ENCODE measurements at regions not wholly inside any gene's neighbourhood (a gene's known extent, or its start where the extent isn't known, plus 50 kb on each side); places are given as distances from the start of the nearest gene placed in this dataset.

DNA sequence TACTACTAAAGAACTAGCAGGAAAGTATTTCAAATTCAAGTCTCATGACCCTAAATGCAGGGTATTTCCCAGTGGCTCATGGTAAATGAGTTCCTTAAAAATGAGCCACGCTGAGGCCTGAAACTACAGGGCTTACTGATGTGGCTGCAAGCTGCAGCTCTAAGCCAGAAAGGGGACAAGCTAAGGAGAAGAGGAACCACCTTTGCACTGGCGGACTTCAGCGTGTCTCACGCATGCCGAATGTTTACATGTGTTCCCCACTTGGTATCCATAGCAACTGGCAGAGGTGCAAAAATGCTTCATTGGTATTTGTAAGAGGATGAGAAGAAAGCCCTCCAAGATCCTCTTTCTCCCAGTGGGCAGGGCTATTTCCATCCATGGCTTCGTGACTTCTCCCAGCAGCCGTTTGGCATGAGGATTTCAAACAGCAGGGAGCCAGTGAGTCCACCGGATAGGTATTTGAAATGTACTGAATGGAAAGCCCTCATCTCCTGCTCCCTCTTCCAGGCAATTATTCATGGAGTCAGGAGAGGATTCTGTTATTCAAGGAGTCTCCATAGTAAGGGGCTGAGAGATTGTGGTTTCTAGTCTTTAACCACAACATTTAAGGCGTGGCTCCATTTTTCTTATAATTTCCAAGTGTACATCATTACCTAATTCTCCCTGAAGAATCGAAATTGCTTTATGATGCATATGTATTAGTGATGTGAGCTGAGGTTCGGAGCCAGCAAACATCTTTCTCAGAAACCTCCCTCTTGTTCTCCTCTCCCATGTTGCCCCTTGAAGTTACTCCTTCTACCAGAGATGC, 55.3 kb upstream of the CD44 start:
- TF ChIP-seq, protein P1, sequence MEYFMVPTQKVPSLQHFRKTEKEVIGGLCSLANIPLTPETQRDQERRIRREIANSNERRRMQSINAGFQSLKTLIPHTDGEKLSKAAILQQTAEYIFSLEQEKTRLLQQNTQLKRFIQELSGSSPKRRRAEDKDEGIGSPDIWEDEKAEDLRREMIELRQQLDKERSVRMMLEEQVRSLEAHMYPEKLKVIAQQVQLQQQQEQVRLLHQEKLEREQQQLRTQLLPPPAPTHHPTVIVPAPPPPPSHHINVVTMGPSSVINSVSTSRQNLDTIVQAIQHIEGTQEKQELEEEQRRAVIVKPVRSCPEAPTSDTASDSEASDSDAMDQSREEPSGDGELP (CRISPR knock-in tag; IDR thresholded peaks at IDR 0.05; ENCODE audit: borderline replicate concordance): no peak
- no peak for TF ChIP-seq HMG20A (CRISPR knock-in tag; conservative IDR thresholded peaks at IDR 0.05)
- TF ChIP-seq, protein P2, sequence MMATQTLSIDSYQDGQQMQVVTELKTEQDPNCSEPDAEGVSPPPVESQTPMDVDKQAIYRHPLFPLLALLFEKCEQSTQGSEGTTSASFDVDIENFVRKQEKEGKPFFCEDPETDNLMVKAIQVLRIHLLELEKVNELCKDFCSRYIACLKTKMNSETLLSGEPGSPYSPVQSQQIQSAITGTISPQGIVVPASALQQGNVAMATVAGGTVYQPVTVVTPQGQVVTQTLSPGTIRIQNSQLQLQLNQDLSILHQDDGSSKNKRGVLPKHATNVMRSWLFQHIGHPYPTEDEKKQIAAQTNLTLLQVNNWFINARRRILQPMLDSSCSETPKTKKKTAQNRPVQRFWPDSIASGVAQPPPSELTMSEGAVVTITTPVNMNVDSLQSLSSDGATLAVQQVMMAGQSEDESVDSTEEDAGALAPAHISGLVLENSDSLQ (IDR thresholded peaks at IDR 0.05): no peak
- TF ChIP-seq, protein P3, sequence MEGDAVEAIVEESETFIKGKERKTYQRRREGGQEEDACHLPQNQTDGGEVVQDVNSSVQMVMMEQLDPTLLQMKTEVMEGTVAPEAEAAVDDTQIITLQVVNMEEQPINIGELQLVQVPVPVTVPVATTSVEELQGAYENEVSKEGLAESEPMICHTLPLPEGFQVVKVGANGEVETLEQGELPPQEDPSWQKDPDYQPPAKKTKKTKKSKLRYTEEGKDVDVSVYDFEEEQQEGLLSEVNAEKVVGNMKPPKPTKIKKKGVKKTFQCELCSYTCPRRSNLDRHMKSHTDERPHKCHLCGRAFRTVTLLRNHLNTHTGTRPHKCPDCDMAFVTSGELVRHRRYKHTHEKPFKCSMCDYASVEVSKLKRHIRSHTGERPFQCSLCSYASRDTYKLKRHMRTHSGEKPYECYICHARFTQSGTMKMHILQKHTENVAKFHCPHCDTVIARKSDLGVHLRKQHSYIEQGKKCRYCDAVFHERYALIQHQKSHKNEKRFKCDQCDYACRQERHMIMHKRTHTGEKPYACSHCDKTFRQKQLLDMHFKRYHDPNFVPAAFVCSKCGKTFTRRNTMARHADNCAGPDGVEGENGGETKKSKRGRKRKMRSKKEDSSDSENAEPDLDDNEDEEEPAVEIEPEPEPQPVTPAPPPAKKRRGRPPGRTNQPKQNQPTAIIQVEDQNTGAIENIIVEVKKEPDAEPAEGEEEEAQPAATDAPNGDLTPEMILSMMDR (IDR thresholded peaks at IDR 0.05 in 2 of 3, conservative IDR thresholded peaks at IDR 0.05 in 1 of 3; ENCODE audit: insufficient read depth in 2 of 3, low read depth in 1 of 3, low read length in 3 of 3): no peak
- no peak for TF ChIP-seq ZNF175 (CRISPR knock-in tag; IDR thresholded peaks at IDR 0.05; ENCODE audit: low read depth)
- TF ChIP-seq, protein P4, sequence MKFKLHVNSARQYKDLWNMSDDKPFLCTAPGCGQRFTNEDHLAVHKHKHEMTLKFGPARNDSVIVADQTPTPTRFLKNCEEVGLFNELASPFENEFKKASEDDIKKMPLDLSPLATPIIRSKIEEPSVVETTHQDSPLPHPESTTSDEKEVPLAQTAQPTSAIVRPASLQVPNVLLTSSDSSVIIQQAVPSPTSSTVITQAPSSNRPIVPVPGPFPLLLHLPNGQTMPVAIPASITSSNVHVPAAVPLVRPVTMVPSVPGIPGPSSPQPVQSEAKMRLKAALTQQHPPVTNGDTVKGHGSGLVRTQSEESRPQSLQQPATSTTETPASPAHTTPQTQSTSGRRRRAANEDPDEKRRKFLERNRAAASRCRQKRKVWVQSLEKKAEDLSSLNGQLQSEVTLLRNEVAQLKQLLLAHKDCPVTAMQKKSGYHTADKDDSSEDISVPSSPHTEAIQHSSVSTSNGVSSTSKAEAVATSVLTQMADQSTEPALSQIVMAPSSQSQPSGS (CRISPR knock-in tag; IDR thresholded peaks at IDR 0.05): no peak
- TF ChIP-seq XRCC4 (IDR thresholded peaks at IDR 0.05; ENCODE audit: extremely low read depth, insufficient read depth, insufficient read length): no peak
- TF ChIP-seq, protein P5, sequence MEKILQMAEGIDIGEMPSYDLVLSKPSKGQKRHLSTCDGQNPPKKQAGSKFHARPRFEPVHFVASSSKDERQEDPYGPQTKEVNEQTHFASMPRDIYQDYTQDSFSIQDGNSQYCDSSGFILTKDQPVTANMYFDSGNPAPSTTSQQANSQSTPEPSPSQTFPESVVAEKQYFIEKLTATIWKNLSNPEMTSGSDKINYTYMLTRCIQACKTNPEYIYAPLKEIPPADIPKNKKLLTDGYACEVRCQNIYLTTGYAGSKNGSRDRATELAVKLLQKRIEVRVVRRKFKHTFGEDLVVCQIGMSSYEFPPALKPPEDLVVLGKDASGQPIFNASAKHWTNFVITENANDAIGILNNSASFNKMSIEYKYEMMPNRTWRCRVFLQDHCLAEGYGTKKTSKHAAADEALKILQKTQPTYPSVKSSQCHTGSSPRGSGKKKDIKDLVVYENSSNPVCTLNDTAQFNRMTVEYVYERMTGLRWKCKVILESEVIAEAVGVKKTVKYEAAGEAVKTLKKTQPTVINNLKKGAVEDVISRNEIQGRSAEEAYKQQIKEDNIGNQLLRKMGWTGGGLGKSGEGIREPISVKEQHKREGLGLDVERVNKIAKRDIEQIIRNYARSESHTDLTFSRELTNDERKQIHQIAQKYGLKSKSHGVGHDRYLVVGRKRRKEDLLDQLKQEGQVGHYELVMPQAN (IDR thresholded peaks at IDR 0.05; ENCODE audit: borderline replicate concordance): no peak
- no peak for TF ChIP-seq GATA2 (CRISPR knock-in tag; IDR thresholded peaks at IDR 0.05)
- TF ChIP-seq ZNF24 (IDR thresholded peaks at IDR 0.05): no peak
- TF ChIP-seq KLF16 (IDR thresholded peaks at IDR 0.05): no peak
- no peak for TF ChIP-seq HNRNPUL1 (IDR thresholded peaks at IDR 0.05; ENCODE audit: low read length)
- no peak for TF ChIP-seq STAG1 (CRISPR knock-in tag; IDR thresholded peaks at IDR 0.05; ENCODE audit: borderline replicate concordance)
- no peak for TF ChIP-seq SETDB1 (IDR thresholded peaks at IDR 0.05; ENCODE audit: low read length)
